PC-3 (cell line): ENCODE measurements at regions not wholly inside any gene's neighbourhood (a gene's known extent, or its start where the extent isn't known, plus 50 kb on each side); places are given as distances from the start of the nearest gene placed in this dataset.

ENCODE experiments used
- ATAC-seq: fragments of 200-7000 bp; cut with Tn5 transposase; 2 replicates; pipeline ENCODE4 v1.9.1; 2020; ENCODE audit warnings: mild to moderate bottlenecking, moderate library complexity
- BruUV-seq: library from RNA; stranded (reverse); fragments of 400-500 nt; replicated peaks from 2 replicates; lab custom pipeline; 2021; lab: Mats Ljungman, UMichigan
- CTCF ChIA-PET: fragments of 300-600 bp; sonication (Branson Sonifier 250); formaldehyde crosslinking; loops from one replicate; lab custom pipeline; 2022; ENCODE audit warnings: antibody characterized with exemption; lab: Charles Lee
- POLR2A ChIA-PET: fragments of 300-600 bp; sonication (Branson Sonifier 250); formaldehyde crosslinking; loops from one replicate; lab custom pipeline; 2022; ENCODE audit warnings: antibody characterized with exemption; ENCODE audit not compliant: unreplicated experiment; lab: Charles Lee
- DNase-seq: peaks from one replicate; pipeline ENCODE4 v3.0.0-alpha.2; 2015
- H2AFZ ChIP-seq: fragments of 300-600 bp; sonication (generic); 2 replicates; pipeline ENCODE4 v1.6.0; 2016; ENCODE audit warnings: antibody characterized with exemption, low read length
- H3F3A ChIP-seq: fragments of 300-600 bp; sonication (generic); one replicate; pipeline ENCODE4 v1.6.0; 2017; ENCODE audit warnings: antibody characterized with exemption, low read length, control low read depth, mild to moderate bottlenecking; ENCODE audit not compliant: unreplicated experiment
- H3K27ac ChIP-seq: fragments of 300-600 bp; sonication (generic); 2 replicates; pipeline ENCODE4 v1.5.1; 2016; ENCODE audit warnings: mild to moderate bottlenecking, low read length
- H3K27me3 ChIP-seq: fragments of 300-600 bp; sonication (generic); 2 replicates; pipeline ENCODE4 v1.6.1; 2016; ENCODE audit warnings: low read length, mixed read lengths
- H3K36me3 ChIP-seq: fragments of 300-600 bp; sonication (generic); 2 replicates; pipeline ENCODE4 v1.6.1; 2016; ENCODE audit warnings: low read depth, mixed run types, low read length, mixed read lengths
- H3K4me1 ChIP-seq: fragments of 300-600 bp; sonication (generic); 2 replicates; pipeline ENCODE4 v1.5.1; 2016; ENCODE audit warnings: low read length; ENCODE audit not compliant: insufficient read depth
- H3K4me2 ChIP-seq: fragments of 300-600 bp; sonication (generic); 2 replicates; pipeline ENCODE4 v1.6.0; 2016; ENCODE audit warnings: low read length
- H3K4me3 ChIP-seq: fragments of 300-600 bp; sonication (generic); 2 replicates; pipeline ENCODE4 v1.5.1; 2016; ENCODE audit warnings: mild to moderate bottlenecking, low read length, mixed read lengths
- H3K79me2 ChIP-seq: fragments of 300-600 bp; sonication (generic); 2 replicates; pipeline ENCODE4 v1.6.1; 2017; ENCODE audit warnings: low read length, mixed read lengths
- H3K9ac ChIP-seq: fragments of 300-600 bp; sonication (generic); 2 replicates; pipeline ENCODE4 v1.6.0; 2016; ENCODE audit warnings: mild to moderate bottlenecking, low read length
- H3K9me2 ChIP-seq: fragments of 300-600 bp; sonication (generic); replicated peaks from 2 replicates; pipeline ENCODE4 v1.6.1; 2016; ENCODE audit warnings: mixed run types, low read length, mixed read lengths
- H3K9me3 ChIP-seq: fragments of 300-600 bp; sonication (generic); 2 replicates; pipeline ENCODE4 v1.6.1; 2016; ENCODE audit warnings: low read length, mixed read lengths
- H4K20me1 ChIP-seq: fragments of 300-600 bp; sonication (generic); 2 replicates; pipeline ENCODE4 v1.6.1; 2016; ENCODE audit warnings: low read length, mixed read lengths
- CTCF ChIP-seq: fragments of 300-600 bp; sonication (generic); conservative IDR thresholded peaks from 2 replicates; pipeline ENCODE4 v1.5.1; 2017; ENCODE audit warnings: antibody characterized with exemption, low read depth, mild to moderate bottlenecking, low read length
- EZH2 ChIP-seq: fragments of 300-600 bp; sonication (generic); IDR thresholded peaks from one replicate; pipeline ENCODE4 v1.6.1; 2017; ENCODE audit warnings: antibody characterized with exemption, mild to moderate bottlenecking, low read length; ENCODE audit not compliant: unreplicated experiment
- EZH2phosphoT487 ChIP-seq: fragments of 300-600 bp; sonication (generic); IDR thresholded peaks from 2 replicates; pipeline ENCODE4 v1.6.1; 2018; ENCODE audit warnings: mild to moderate bottlenecking, antibody characterized with exemption, low read length, borderline replicate concordance
- intact Hi-C: fragments of 100-400 bp; cut with micrococcal nuclease; formaldehyde crosslinking; loops from 2 replicates; pipeline ENCODE4 v1.9.0; 2023

- H3K4me1 ChIP-seq = no peaks in the 10 kb centered on the region
- no peaks in the 10 kb centered on the region for H3K36me3 ChIP-seq
- H3K79me2 ChIP-seq = no peaks in the 10 kb centered on the region
- no peaks in the 10 kb centered on the region for H3K9me3 ChIP-seq
- H2AFZ ChIP-seq = no peak overlapping the region
- no peaks in the 10 kb centered on the region for H3F3A ChIP-seq
- no peaks in the 10 kb centered on the region for H3K9me2 ChIP-seq
- ATAC-seq (no peak), DNase-seq (no peak)
- H3K4me2 ChIP-seq = no peak overlapping the region
- H4K20me1 ChIP-seq = no peaks in the 10 kb centered on the region
- TF ChIP-seq EZH2phosphoT487 = no peak
- no peak for TF ChIP-seq EZH2
- TF ChIP-seq CTCF = no peak
- intact Hi-C loops = no loop called here
- no peak overlapping the region for H3K9ac ChIP-seq
- BruUV-seq = no TSS peak
- no peak overlapping the region for H3K4me3 ChIP-seq
- CTCF ChIA-PET = no interaction called here
- no peak overlapping the region for H3K27ac ChIP-seq
- no peaks in the 10 kb centered on the region for H3K27me3 ChIP-seq
- POLR2A ChIA-PET = no interaction called here
These were observed 1030.8 kb downstream of the SH3BGRL start for GRCh38 chrX:82232679-82233078.

DNA sequence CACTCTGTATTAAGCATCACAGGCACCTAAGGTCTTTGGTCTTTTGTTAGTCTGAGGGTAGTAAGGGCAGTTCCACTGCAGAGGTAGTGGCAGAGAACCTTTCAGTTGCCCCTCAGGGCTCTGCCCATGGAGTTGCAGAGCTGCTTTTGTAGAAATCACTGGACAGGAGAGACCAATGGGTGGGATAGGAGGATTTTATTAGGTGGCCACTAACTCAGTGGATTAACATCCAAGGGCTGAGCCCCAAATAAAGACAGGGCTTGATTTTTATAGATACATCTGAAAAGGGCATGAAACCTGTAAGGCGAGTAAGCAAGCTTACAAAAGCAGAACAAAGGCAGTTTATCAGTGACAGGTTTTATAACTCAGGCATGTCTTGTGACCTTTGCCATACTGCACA lies 1035.4 kb downstream of the SH3BGRL start:
- Histone ChIP-seq H3K4me1 (no peaks in the 10 kb centered on the region), H3K4me3 (no peak overlapping the region), H3K27me3 (no peaks in the 10 kb centered on the region), H3K36me3 (no peaks in the 10 kb centered on the region), H3K27ac (no peak overlapping the region), H4K20me1 (no peaks in the 10 kb centered on the region), H3K9me3 (no peaks in the 10 kb centered on the region), H3K9me2 (no peaks in the 10 kb centered on the region), H2AFZ (no peak overlapping the region), H3K4me2 (no peak overlapping the region), H3F3A (no peaks in the 10 kb centered on the region), H3K79me2 (no peaks in the 10 kb centered on the region), H3K9ac (no peak overlapping the region)
- ChIA-PET POLR2A (no interaction called here), CTCF (no interaction called here)
- TF ChIP-seq CTCF = no peak
- intact Hi-C loops = no loop called here
- no peak for ATAC-seq
- no TSS peak for BruUV-seq
- DNase-seq = no peak
